ENCODE measurements at regions not wholly inside any gene's neighbourhood (a gene's known extent, or its start where the extent isn't known, plus 50 kb on each side); places are given as distances from the start of the nearest gene placed in this dataset.

DNA sequence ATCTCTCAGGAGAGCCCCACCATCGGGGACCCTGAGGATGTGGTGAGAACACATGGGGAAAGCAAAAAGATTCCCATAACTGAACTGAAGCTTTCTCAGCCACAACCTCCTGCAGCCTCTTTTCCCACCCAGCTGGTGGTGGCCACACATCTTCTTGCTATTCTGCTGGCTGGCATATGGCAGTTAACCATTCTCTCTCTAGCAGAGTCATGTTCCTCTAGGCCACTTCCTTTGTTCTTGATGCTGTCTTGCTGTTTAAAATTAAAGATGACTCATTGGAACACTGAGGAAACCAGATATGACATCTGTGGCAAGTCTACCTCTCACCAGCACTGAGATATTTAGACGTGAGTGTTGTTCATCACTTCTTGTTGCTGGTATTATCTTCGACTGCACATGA lies 180.3 kb upstream of the ROBO2 start (continued):
- TF ChIP-seq, protein P1, sequence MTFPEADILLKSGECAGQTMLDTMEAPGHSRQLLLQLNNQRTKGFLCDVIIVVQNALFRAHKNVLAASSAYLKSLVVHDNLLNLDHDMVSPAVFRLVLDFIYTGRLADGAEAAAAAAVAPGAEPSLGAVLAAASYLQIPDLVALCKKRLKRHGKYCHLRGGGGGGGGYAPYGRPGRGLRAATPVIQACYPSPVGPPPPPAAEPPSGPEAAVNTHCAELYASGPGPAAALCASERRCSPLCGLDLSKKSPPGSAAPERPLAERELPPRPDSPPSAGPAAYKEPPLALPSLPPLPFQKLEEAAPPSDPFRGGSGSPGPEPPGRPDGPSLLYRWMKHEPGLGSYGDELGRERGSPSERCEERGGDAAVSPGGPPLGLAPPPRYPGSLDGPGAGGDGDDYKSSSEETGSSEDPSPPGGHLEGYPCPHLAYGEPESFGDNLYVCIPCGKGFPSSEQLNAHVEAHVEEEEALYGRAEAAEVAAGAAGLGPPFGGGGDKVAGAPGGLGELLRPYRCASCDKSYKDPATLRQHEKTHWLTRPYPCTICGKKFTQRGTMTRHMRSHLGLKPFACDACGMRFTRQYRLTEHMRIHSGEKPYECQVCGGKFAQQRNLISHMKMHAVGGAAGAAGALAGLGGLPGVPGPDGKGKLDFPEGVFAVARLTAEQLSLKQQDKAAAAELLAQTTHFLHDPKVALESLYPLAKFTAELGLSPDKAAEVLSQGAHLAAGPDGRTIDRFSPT (tag by site-specific recombination; IDR thresholded peaks at IDR 0.05) = no peak
- no peak for TF ChIP-seq ZSCAN16 (tag by site-specific recombination; IDR thresholded peaks at IDR 0.05)
- no peak for TF ChIP-seq ZXDB (tag by site-specific recombination; IDR thresholded peaks at IDR 0.05)
- TF ChIP-seq, protein P2, sequence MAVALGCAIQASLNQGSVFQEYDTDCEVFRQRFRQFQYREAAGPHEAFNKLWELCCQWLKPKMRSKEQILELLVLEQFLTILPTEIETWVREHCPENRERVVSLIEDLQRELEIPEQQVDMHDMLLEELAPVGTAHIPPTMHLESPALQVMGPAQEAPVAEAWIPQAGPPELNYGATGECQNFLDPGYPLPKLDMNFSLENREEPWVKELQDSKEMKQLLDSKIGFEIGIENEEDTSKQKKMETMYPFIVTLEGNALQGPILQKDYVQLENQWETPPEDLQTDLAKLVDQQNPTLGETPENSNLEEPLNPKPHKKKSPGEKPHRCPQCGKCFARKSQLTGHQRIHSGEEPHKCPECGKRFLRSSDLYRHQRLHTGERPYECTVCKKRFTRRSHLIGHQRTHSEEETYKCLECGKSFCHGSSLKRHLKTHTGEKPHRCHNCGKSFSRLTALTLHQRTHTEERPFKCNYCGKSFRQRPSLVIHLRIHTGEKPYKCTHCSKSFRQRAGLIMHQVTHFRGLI (tag by site-specific recombination; IDR thresholded peaks at IDR 0.05) = no peak
- no peak for TF ChIP-seq GLIS2 (tag by site-specific recombination; IDR thresholded peaks at IDR 0.05)
- no peak for TF ChIP-seq ZBTB7A (tag by site-specific recombination; IDR thresholded peaks at IDR 0.05; ENCODE audit: low read depth)
- TF ChIP-seq, protein P3, sequence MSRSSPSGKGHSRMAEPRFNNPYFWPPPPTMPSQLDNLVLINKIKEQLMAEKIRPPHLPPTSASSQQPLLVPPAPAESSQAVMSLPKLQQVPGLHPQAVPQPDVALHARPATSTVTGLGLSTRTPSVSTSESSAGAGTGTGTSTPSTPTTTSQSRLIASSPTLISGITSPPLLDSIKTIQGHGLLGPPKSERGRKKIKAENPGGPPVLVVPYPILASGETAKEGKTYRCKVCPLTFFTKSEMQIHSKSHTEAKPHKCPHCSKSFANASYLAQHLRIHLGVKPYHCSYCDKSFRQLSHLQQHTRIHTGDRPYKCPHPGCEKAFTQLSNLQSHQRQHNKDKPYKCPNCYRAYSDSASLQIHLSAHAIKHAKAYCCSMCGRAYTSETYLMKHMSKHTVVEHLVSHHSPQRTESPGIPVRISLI (tag by site-specific recombination; IDR thresholded peaks at IDR 0.05) = no peak
- TF ChIP-seq, protein P4, sequence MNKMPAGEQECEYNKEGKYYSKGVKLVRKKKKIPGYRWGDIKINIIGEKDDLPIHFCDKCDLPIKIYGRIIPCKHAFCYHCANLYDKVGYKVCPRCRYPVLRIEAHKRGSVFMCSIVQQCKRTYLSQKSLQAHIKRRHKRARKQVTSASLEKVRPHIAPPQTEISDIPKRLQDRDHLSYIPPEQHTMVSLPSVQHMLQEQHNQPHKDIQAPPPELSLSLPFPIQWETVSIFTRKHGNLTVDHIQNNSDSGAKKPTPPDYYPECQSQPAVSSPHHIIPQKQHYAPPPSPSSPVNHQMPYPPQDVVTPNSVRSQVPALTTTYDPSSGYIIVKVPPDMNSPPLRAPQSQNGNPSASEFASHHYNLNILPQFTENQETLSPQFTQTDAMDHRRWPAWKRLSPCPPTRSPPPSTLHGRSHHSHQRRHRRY (tag by site-specific recombination; IDR thresholded peaks at IDR 0.05) = no peak
- TF ChIP-seq ZNF350 (tag by site-specific recombination; IDR thresholded peaks at IDR 0.05) = no peak

DNA sequence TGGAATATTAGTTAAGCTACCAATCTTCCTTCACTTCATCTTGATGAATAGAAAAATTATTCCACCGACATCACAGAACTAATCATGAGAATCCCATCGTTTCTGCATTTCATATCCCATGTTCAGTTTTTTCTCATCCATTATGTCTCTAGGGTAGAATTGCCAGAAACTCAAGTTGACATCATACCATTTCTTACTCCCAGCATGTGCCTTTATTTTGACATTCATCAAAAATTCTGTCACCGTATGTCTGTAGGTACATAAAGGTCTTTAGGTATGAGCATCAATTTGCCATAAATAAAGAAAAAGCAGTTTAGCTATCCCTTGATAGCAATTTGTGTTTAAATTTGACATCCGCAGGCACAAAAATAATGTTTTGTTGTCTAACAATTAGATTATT lies 175.5 kb upstream of the ROBO2 start:
- Histone ChIP-seq H3K27ac (ENCODE audit: extremely low read depth, low read depth, low read length) (no peak overlapping the region), H3K4me1 (ENCODE audit: control insufficient read depth, insufficient read depth, low read length) (no peaks in the 10 kb centered on the region), H3K36me3 (ENCODE audit: control insufficient read depth in 2 of 2, insufficient read depth in 1 of 2, low read length in 2 of 2) (no peaks in the 10 kb centered on the region), H3K4me3 (ENCODE audit: low read depth, low read length) (no peak overlapping the region), H3K9me3 (ENCODE audit: control insufficient read depth, insufficient read depth, low read depth, low read length) (no peaks in the 10 kb centered on the region)
- CTCF ChIA-PET = no interaction called here
- POLR2A ChIA-PET = no interaction called here
- no peak for TF ChIP-seq SCRT1 (tag by site-specific recombination; IDR thresholded peaks at IDR 0.05; ENCODE audit: borderline replicate concordance)
- no peak for TF ChIP-seq TCF7L2 (IDR thresholded peaks at IDR 0.05; ENCODE audit: borderline replicate concordance, low read depth, low read length)
- no peak for TF ChIP-seq ZNF239 (tag by site-specific recombination; IDR thresholded peaks at IDR 0.05)
- TF ChIP-seq REPIN1 (tag by site-specific recombination; IDR thresholded peaks at IDR 0.05; ENCODE audit: low read depth) = no peak
- no peak for TF ChIP-seq ZNF292 (tag by site-specific recombination; IDR thresholded peaks at IDR 0.05; ENCODE audit: borderline replicate concordance, low read depth)
- TF ChIP-seq ZNF670 (tag by site-specific recombination; IDR thresholded peaks at IDR 0.05; ENCODE audit: low read depth) = no peak
- TF ChIP-seq, protein P5, sequence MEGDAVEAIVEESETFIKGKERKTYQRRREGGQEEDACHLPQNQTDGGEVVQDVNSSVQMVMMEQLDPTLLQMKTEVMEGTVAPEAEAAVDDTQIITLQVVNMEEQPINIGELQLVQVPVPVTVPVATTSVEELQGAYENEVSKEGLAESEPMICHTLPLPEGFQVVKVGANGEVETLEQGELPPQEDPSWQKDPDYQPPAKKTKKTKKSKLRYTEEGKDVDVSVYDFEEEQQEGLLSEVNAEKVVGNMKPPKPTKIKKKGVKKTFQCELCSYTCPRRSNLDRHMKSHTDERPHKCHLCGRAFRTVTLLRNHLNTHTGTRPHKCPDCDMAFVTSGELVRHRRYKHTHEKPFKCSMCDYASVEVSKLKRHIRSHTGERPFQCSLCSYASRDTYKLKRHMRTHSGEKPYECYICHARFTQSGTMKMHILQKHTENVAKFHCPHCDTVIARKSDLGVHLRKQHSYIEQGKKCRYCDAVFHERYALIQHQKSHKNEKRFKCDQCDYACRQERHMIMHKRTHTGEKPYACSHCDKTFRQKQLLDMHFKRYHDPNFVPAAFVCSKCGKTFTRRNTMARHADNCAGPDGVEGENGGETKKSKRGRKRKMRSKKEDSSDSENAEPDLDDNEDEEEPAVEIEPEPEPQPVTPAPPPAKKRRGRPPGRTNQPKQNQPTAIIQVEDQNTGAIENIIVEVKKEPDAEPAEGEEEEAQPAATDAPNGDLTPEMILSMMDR (tag by site-specific recombination; IDR thresholded peaks at IDR 0.05) = no peak
- TF ChIP-seq, protein P6, sequence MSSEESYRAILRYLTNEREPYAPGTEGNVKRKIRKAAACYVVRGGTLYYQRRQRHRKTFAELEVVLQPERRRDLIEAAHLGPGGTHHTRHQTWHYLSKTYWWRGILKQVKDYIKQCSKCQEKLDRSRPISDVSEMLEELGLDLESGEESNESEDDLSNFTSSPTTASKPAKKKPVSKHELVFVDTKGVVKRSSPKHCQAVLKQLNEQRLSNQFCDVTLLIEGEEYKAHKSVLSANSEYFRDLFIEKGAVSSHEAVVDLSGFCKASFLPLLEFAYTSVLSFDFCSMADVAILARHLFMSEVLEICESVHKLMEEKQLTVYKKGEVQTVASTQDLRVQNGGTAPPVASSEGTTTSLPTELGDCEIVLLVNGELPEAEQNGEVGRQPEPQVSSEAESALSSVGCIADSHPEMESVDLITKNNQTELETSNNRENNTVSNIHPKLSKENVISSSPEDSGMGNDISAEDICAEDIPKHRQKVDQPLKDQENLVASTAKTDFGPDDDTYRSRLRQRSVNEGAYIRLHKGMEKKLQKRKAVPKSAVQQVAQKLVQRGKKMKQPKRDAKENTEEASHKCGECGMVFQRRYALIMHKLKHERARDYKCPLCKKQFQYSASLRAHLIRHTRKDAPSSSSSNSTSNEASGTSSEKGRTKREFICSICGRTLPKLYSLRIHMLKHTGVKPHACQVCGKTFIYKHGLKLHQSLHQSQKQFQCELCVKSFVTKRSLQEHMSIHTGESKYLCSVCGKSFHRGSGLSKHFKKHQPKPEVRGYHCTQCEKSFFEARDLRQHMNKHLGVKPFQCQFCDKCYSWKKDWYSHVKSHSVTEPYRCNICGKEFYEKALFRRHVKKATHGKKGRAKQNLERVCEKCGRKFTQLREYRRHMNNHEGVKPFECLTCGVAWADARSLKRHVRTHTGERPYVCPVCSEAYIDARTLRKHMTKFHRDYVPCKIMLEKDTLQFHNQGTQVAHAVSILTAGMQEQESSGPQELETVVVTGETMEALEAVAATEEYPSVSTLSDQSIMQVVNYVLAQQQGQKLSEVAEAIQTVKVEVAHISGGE (tag by site-specific recombination; conservative IDR thresholded peaks at IDR 0.05; ENCODE audit: low read depth) = no peak
- no peak for TF ChIP-seq KLF8 (tag by site-specific recombination; IDR thresholded peaks at IDR 0.05)
- no peak for TF ChIP-seq ZNF16 (tag by site-specific recombination; IDR thresholded peaks at IDR 0.05; ENCODE audit: low read depth)
- TF ChIP-seq, protein P1 (tag by site-specific recombination; IDR thresholded peaks at IDR 0.05) = no peak
- no peak for TF ChIP-seq ZNF585B (tag by site-specific recombination; IDR thresholded peaks at IDR 0.05)
- TF ChIP-seq, protein P7, sequence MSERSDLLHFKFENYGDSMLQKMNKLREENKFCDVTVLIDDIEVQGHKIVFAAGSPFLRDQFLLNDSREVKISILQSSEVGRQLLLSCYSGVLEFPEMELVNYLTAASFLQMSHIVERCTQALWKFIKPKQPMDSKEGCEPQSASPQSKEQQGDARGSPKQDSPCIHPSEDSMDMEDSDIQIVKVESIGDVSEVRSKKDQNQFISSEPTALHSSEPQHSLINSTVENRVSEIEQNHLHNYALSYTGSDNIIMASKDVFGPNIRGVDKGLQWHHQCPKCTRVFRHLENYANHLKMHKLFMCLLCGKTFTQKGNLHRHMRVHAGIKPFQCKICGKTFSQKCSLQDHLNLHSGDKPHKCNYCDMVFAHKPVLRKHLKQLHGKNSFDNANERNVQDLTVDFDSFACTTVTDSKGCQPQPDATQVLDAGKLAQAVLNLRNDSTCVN (tag by site-specific recombination; optimal IDR thresholded peaks at IDR 0.05) = no peak
